HEK293T (cell line): ENCODE measurements at regions not wholly inside any gene's neighbourhood (a gene's known extent, or its start where the extent isn't known, plus 50 kb on each side); places are given as distances from the start of the nearest gene placed in this dataset.

Experiments
- CTCF ChIA-PET: fragments of 350-600 bp; formaldehyde crosslinking; extraction: SDS; loops from one replicate; lab custom pipeline; 2021; ENCODE audit warnings: antibody characterized with exemption, inconsistent platforms; lab: Yijun Ruan, JAX
- POLR2A ChIA-PET: fragments of 350-600 bp; formaldehyde crosslinking; extraction: SDS; loops from one replicate; lab custom pipeline; 2020; ENCODE audit warnings: antibody characterized with exemption, inconsistent platforms; lab: Yijun Ruan, JAX
- DNase-seq: peaks from one replicate; pipeline ENCODE4 v3.0.0; 2012; ENCODE audit warnings: mixed read lengths; ENCODE audit errors: extremely low spot score
- ARNT ChIP-seq: fragments of 450-650 bp; IDR thresholded peaks from 2 replicates; pipeline ENCODE4 v1.6.1; 2017; ENCODE audit warnings: mild to moderate bottlenecking
- BHLHE40 ChIP-seq: fragments of 450-650 bp; IDR thresholded peaks from 2 replicates; pipeline ENCODE4 v1.6.1; 2016; ENCODE audit warnings: mild to moderate bottlenecking, moderate library complexity, borderline replicate concordance
- CTBP1 ChIP-seq: fragments of 450-650 bp; IDR thresholded peaks from 2 replicates; pipeline ENCODE4 v1.6.1; 2016; ENCODE audit warnings: borderline replicate concordance
- ELF4 ChIP-seq: fragments of 450-650 bp; IDR thresholded peaks from 2 replicates; pipeline ENCODE4 v1.6.1; 2017; ENCODE audit warnings: antibody characterized with exemption
- FOXA1 ChIP-seq: fragments of 450-650 bp; IDR thresholded peaks from 2 replicates; pipeline ENCODE4 v1.6.1; 2016; ENCODE audit warnings: mild to moderate bottlenecking
- FOXK2 ChIP-seq: fragments of 450-650 bp; IDR thresholded peaks from 2 replicates; pipeline ENCODE4 v1.6.1; 2016; ENCODE audit warnings: mild to moderate bottlenecking
- FOXM1 ChIP-seq: fragments of 450-650 bp; IDR thresholded peaks from 2 replicates; pipeline ENCODE4 v1.6.1; 2017; ENCODE audit warnings: mild to moderate bottlenecking, borderline replicate concordance
- HDGF ChIP-seq: fragments of 450-650 bp; IDR thresholded peaks from 2 replicates; pipeline ENCODE4 v1.6.1; 2017; ENCODE audit warnings: antibody characterized with exemption, borderline replicate concordance
- L3MBTL2 ChIP-seq: fragments of 450-650 bp; conservative IDR thresholded peaks from 2 replicates; pipeline ENCODE4 v1.6.1; 2016; ENCODE audit warnings: mild to moderate bottlenecking
- LEF1 ChIP-seq: fragments of 450-650 bp; IDR thresholded peaks from 2 replicates; pipeline ENCODE4 v1.6.1; 2017; ENCODE audit warnings: mild to moderate bottlenecking, borderline replicate concordance
- NFRKB ChIP-seq: fragments of 450-650 bp; IDR thresholded peaks from 2 replicates; pipeline ENCODE4 v1.6.1; 2016; ENCODE audit warnings: mild to moderate bottlenecking, moderate library complexity
- PKNOX1 ChIP-seq: fragments of 450-650 bp; IDR thresholded peaks from 2 replicates; pipeline ENCODE4 v1.6.1; 2016
- SP1 ChIP-seq: fragments of 450-650 bp; IDR thresholded peaks from 2 replicates; pipeline ENCODE4 v1.6.1; 2017
- SUZ12 ChIP-seq: fragments of 450-650 bp; IDR thresholded peaks from 2 replicates; pipeline ENCODE4 v1.6.1; 2016; ENCODE audit warnings: mild to moderate bottlenecking
- TARDBP ChIP-seq: fragments of 450-650 bp; IDR thresholded peaks from 2 replicates; pipeline ENCODE4 v1.6.1; 2016
- ZNF384 ChIP-seq: fragments of 450-650 bp; IDR thresholded peaks from 2 replicates; pipeline ENCODE4 v1.6.1; 2016

DNA sequence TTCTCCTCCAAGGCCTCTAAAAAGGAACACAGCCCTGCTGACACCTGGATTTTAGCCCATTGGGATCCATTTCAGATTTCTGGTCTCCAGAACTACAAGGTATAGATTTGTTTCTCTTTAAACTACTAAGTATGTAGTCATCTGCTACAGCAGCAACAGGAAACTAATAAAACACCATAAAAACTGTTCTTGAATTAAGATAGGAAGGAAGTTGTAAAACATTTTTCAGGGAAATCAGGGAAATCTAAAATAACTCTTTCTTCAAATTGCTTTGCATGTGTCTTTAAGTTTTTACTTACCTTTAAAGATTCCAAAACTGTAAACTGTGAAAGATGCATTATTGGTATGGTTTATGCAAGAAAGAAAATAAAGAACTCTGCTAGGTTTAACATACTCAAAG is 407.0 kb upstream of the TOM1L1 start:
- no peak for TF ChIP-seq BHLHE40
- no peak for TF ChIP-seq FOXA1
- no peak for TF ChIP-seq SP1
- no peak for TF ChIP-seq FOXM1
- TF ChIP-seq PKNOX1, result no peak
- no peak for TF ChIP-seq SUZ12
- TF ChIP-seq L3MBTL2, result no peak
- TF ChIP-seq CTBP1, result no peak
- no peak for TF ChIP-seq ARNT
- TF ChIP-seq NFRKB, result no peak
- TF ChIP-seq ZNF384, result no peak
- TF ChIP-seq ELF4, result no peak
- TF ChIP-seq FOXK2, result no peak
- no peak for TF ChIP-seq LEF1
- TF ChIP-seq TARDBP, result no peak
- TF ChIP-seq HDGF, result no peak
- no peak for DNase-seq
- POLR2A ChIA-PET, result no interaction called here
- CTCF ChIA-PET, result no interaction called here

- DNase-seq, result no peak
- ChIA-PET POLR2A (no interaction called here), CTCF (no interaction called here)
- no peak for TF ChIP-seq ELF4
- no peak for TF ChIP-seq NFRKB
- no peak for TF ChIP-seq SP1
- TF ChIP-seq HDGF, result no peak
- no peak for TF ChIP-seq TARDBP
- TF ChIP-seq FOXM1, result no peak
These were observed 405.6 kb upstream of the TOM1L1 start for GRCh38 chr17:54494721-54495715.

- no peak for DNase-seq
- no peak for TF ChIP-seq ELF4
- TF ChIP-seq CTBP1, result no peak
- TF ChIP-seq FOXA1, result no peak
- no peak for TF ChIP-seq ARNT
- TF ChIP-seq L3MBTL2, result no peak
- TF ChIP-seq FOXK2, result no peak
- TF ChIP-seq LEF1, result no peak
- TF ChIP-seq HDGF, result no peak
- TF ChIP-seq ZNF384, result no peak
- no peak for TF ChIP-seq PKNOX1
- TF ChIP-seq BHLHE40, result no peak
- TF ChIP-seq SP1, result no peak
- TF ChIP-seq SUZ12, result no peak
- TF ChIP-seq NFRKB, result no peak
- POLR2A ChIA-PET, result no interaction called here
- CTCF ChIA-PET, result no interaction called here
These were observed 395.2 kb upstream of the TOM1L1 start for GRCh38 chr17:54505404-54505803.

GRCh38 chr17:54518706-54519105 is 381.9 kb upstream of the TOM1L1 start:
- POLR2A ChIA-PET, result no interaction called here
- no peak for TF ChIP-seq HDGF
- no peak for TF ChIP-seq FOXM1
- TF ChIP-seq L3MBTL2, result no peak
- TF ChIP-seq PKNOX1, result no peak
- TF ChIP-seq CTBP1, result no peak
- no peak for TF ChIP-seq ZNF384
- TF ChIP-seq BHLHE40, result no peak
- TF ChIP-seq SUZ12, result no peak
- no peak for DNase-seq
- CTCF ChIA-PET, result no interaction called here

GRCh38 chr17:54521137-54521536 is 379.5 kb upstream of the TOM1L1 start:
- ChIA-PET POLR2A (no interaction called here), CTCF (no interaction called here)
- no peak for TF ChIP-seq SP1
- no peak for TF ChIP-seq PKNOX1
- no peak for TF ChIP-seq L3MBTL2
- no peak for TF ChIP-seq TARDBP
- no peak for TF ChIP-seq BHLHE40
- TF ChIP-seq FOXA1, result no peak
- TF ChIP-seq HDGF, result no peak
- TF ChIP-seq LEF1, result no peak
- TF ChIP-seq NFRKB, result no peak
- TF ChIP-seq ARNT, result no peak
- no peak for TF ChIP-seq ELF4
- TF ChIP-seq FOXK2, result no peak
- TF ChIP-seq CTBP1, result no peak
- no peak for TF ChIP-seq SUZ12
- no peak for TF ChIP-seq FOXM1
- no peak for TF ChIP-seq ZNF384
- no peak for DNase-seq
